ENCODE measurements at regions not wholly inside any gene's neighbourhood (a gene's known extent, or its start where the extent isn't known, plus 50 kb on each side); places are given as distances from the start of the nearest gene placed in this dataset.

DNA sequence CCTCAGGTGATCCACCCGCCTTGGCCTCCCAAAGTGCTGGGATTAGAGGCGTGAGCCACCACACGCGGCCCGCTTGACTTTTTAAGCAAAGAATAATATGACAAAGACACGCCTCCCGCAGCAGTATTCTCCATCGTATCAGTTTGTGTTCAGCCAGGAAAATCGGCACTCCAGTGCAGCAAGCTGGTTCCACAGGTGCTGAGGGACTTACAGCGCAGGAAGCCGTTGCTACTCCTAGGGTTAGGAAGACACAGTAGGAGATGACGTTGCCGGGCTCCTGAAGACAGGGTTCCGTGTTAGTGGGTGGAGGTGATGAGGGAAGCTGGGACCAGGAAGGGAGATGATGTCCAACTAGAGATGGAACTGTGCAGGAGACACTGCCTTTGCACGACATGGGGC is 65.8 kb upstream of the CECR2 start:
- no peak for TF ChIP-seq EZH2 (IDR thresholded peaks at IDR 0.05; ENCODE audit: borderline replicate concordance, low read length)
- TF ChIP-seq, protein P1, sequence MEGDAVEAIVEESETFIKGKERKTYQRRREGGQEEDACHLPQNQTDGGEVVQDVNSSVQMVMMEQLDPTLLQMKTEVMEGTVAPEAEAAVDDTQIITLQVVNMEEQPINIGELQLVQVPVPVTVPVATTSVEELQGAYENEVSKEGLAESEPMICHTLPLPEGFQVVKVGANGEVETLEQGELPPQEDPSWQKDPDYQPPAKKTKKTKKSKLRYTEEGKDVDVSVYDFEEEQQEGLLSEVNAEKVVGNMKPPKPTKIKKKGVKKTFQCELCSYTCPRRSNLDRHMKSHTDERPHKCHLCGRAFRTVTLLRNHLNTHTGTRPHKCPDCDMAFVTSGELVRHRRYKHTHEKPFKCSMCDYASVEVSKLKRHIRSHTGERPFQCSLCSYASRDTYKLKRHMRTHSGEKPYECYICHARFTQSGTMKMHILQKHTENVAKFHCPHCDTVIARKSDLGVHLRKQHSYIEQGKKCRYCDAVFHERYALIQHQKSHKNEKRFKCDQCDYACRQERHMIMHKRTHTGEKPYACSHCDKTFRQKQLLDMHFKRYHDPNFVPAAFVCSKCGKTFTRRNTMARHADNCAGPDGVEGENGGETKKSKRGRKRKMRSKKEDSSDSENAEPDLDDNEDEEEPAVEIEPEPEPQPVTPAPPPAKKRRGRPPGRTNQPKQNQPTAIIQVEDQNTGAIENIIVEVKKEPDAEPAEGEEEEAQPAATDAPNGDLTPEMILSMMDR (IDR thresholded peaks at IDR 0.05; ENCODE audit: low read length), result no peak
